ENCODE measurements at regions not wholly inside any gene's neighbourhood (a gene's known extent, or its start where the extent isn't known, plus 50 kb on each side); places are given as distances from the start of the nearest gene placed in this dataset.
"Not testable (repeated sequence)": the region's sequence is repeated elsewhere in the genome, so short reads cannot be mapped to it uniquely, and the experiment has no call there.

GRCh38 chr14:71602524-71602923 is 329.7 kb upstream of the RGS6 start:
- ATAC-seq = no peak
- DNase-seq = no peak

DNA sequence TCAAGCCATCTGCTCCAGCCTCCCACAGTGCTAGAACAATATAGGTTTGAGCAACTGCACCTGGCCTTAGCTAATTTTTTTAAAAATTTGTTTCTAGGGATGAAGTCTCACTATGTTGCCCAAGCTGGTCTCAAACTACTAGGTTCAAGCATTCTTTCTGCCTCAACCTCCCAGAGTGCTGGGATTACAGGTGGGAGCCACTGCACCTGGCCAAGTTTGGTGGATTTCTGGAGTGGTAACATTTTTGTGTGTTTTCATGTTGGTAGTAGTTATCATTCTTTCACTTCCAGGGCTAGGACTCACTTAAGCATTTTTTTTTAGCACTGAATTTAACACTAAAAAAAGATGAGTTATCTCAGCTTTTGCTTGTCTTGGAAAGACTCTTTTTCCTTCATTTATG is 328.0 kb upstream of the RGS6 start:
- no peak for ATAC-seq
- no peak for DNase-seq

- DNase-seq (peak; percentile 20), ATAC-seq (peak; percentile 52)
Measured at GRCh38 chr14:71606064-71606463, 326.2 kb upstream of the RGS6 start.

- ATAC-seq (no peak), DNase-seq (no peak)
Measured at GRCh38 chr14:71606575-71606974, 325.7 kb upstream of the RGS6 start.

GRCh38 chr14:71607056-71607455 is 325.2 kb upstream of the RGS6 start:
- no peak for DNase-seq
- ATAC-seq = no peak

DNA sequence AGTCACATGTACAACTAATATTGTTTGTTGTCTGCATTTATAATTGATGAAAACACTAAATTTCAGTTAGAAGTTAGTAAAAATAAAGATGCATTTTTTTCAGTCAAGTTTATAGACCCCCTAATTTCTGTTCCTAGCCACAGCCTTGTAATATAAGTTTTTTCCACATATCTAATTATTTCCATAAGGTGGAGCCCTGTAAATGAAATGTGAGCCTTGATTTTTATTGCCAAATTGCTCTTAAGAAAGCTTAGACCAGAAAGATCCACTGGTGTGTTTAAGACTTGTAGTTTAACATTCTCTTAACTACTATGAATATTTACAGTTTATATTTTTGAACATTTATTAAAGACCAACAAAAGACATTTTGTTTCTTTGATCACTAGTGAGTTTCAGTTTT is 322.1 kb upstream of the RGS6 start:
- ATAC-seq = no peak
- DNase-seq = no peak

GRCh38 chr14:71610797-71611196 is 321.4 kb upstream of the RGS6 start:
- ATAC-seq (no peak), DNase-seq (no peak)

DNA sequence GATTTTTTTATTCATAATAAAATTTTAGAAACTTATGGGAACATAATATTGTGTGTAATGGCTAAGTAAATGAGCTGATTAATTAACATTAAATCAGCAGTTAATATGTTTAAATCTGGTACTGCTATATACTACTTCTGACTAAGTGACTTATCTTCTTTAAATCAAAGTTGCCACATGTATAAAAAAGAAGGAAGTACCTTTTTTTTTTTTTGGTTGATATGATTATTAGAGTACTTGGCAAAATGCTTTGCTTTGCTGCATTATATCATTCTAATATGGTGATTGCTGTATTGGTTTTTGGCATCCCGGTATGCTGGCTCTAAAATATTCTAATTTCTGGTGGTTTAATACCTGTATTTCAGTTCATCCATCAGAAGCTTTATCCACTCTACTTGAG is 319.1 kb upstream of the RGS6 start:
- no peak for DNase-seq
- no peak for ATAC-seq

DNA sequence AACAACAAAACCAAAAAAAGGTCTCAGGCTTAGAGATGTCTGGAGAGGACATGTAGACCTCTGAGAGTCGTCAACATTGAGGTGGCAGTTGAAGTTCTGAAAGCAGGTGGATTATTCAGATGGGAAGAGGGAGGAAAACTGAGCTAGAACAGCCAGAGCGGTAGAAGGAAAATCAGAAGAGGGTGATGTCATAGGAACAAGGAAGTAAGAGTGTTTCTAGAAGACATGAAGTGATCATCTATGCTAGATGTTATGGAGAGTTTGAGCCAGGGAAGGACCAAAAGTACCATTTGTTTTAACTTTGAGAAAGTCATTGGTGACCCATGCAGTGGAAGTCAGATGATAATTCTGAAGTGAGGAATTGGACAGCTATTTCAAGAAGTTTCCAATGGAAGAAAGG is 316.2 kb upstream of the RGS6 start:
- DNase-seq = no peak
- ATAC-seq = no peak

DNA sequence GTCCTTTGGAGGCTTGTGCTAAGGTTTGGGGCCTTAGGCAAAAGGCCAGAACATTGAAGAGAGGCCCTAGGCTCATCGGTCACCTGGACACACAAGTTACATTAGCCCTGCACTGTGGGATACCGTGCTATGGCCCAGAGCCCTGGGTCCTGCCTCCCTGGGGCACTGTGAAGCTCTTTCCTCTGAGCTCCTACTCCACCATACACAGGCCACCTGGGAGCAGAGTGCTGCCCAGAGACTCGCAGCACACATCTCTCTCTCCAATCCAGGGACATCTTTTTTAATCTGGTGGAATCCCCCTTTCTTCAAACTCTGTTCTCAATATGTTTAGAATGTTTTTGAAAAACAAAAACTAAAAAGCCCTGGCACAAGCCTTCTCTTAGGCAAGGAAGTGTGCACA is 314.2 kb upstream of the RGS6 start:
- ATAC-seq = no peak
- no peak for DNase-seq

- DNase-seq (no peak), ATAC-seq (no peak)
Measured at GRCh38 chr14:71618716-71619115, 313.5 kb upstream of the RGS6 start.

GRCh38 chr14:71619472-71619871 is 312.8 kb upstream of the RGS6 start:
- DNase-seq (no peak), ATAC-seq (no peak)

GRCh38 chr14:71620401-71620800 is 311.8 kb upstream of the RGS6 start:
- DNase-seq = no peak
- no peak for ATAC-seq

GRCh38 chr14:71621276-71621675 is 311.0 kb upstream of the RGS6 start:
- DNase-seq (no peak), ATAC-seq (no peak)

GRCh38 chr14:71621980-71622605 is 310.1 kb upstream of the RGS6 start:
- ATAC-seq = no peak

GRCh38 chr14:71623939-71624338 is 308.3 kb upstream of the RGS6 start:
- no peak for ATAC-seq
- DNase-seq = no peak

More at GRCh38 chr14:71621980-71622605, 310.1 kb upstream of the RGS6 start:
- DNase-seq = no peak

GRCh38 chr14:71625175-71625574 is 307.1 kb upstream of the RGS6 start:
- ATAC-seq (no peak), DNase-seq (no peak)

- DNase-seq (no peak), ATAC-seq (no peak)
Measured at GRCh38 chr14:71625891-71626701, 306.1 kb upstream of the RGS6 start.

DNA sequence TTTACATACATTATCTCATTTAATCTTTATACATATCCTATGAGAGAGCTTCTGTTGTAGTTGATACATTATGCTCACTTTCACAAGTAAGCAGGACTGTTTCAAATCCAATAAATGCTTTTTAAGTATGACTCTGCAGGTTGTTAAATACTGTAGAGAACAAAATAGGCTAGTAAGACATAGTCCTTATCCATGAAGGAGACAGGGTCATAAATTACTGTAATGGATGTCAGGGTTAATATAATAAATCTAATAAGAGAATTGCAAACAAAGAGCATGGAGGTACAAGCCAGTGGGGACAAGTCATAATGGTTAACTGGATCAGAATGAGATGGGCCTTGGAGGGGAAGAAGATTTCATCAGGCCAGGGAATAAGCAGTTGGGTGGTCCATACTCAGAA is 303.8 kb upstream of the RGS6 start:
- no peak for DNase-seq
- no peak for ATAC-seq

DNA sequence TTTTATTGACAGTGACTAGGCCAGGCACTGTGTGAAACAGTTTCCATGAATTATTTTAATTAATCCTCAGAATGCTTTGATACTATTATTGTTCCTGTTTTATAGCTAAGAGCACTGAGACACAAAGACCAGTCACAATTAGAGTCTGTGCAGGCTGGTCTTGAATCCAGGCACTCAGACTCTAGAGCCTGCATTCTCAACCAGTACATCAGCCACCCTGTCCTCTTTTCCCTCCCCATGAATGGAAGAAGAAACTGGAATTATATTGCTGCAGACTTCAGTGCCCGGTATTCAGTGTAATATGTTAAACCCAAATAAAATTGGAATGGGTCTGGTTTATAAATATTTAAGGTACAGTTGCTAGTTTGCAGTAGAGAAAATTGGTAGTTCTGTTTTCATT is 303.0 kb upstream of the RGS6 start:
- DNase-seq (no peak), ATAC-seq (no peak)

DNA sequence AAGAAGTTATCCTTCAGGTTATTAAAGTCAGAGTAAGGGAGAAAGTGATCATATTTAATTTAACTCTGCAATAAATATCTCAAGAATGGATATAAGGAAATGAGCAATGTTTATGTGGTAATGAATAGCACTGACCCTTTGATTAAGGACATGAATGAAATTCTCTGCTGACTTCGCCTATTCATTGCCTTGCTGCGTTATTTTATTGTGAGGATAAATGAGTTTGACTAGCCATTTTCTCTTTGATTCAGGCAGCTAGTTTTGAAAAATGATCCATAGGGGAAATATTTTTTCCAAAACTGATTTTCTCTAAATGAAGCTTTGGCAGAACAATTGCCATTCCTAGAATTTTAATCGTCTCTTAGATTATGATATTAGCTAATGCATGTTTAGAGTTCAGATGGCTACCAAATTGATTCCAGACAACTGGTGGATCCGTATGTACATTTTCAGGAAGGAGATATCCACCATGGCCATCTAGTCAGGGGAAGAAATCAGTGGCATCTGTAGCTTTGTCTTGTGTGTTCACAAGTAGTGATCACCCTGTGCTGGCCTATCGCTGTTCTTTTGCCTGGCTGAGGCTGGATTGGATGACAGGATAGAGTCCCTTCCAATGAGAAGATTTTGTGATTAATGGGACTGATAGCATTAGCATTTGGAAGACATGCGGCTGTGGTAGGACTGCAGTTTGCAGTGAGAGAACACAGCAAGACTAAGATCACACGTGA is 302.3 kb upstream of the RGS6 start:
- ATAC-seq (no peak), DNase-seq (no peak)

GRCh38 chr14:71631030-71631429 is 301.2 kb upstream of the RGS6 start:
- ATAC-seq, DNase-seq: not testable (repeated sequence)

DNA sequence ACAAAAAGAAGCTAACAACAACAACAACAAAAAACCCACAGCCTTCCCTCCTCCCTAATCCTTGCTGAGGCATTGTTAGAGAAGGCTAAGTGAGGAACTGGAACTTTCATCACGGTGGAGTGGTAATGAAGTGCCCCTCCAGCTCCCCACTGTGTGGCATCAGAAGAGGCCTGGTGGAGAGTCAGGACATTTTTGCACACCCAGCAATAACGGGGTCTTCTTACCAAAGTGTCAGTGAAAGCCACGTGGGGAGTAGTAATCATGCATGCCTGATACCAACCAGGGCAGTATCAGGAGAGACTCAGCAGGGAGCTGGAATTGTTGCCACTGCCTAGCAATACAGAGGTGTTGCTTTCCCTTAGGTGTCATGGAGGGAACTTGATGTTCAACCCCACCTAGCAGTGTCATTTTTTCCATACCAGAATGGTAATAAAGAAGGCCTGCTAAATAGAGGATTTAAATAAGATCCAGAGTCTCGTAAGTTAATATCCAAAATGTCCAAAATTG is 299.7 kb upstream of the RGS6 start:
- no peak for ATAC-seq
- DNase-seq = no peak

All from stimulated activated naive CD8-positive, alpha-beta T cell treated with anti-CD3 and anti-CD28 coated beads, Interleukin-15, Interleukin-2, amounts not matched to agents 100 U/mL and 50 U/mL, for 24 hours (primary cell).